ENCODE measurements at regions not wholly inside any gene's neighbourhood (a gene's known extent, or its start where the extent isn't known, plus 50 kb on each side); places are given as distances from the start of the nearest gene placed in this dataset.

DNA sequence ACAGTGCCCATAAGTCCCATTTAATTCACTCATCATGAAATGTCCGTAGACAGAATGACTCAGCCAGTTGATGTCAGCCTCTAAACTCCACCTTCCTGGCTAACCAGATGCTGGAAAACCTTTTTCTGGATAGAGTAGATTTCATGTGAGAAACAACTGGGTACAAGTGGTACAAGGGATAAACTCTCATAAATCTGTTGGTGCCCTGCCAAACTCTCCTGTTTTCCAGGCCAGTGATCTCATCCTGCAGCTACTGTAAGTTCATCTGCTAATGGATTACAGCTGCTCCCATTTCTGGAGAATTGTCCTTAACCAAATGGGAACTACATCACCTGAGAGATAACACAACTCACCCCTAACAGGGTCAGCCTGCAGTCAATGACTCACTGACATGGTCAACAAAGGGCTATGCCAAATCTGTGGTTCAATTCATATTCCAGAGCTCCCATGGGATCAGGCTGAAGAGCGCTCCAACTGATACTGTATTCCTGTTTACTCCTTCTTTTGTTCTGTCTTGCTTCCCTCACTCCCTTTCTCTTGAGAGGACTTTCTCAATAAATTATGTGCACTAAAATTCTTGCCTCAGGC lies 210.1 kb upstream of the HDDC2 start:
- TF ChIP-seq POLR2A (IDR thresholded peaks at IDR 0.05), result no peak
- TF ChIP-seq, protein P1, sequence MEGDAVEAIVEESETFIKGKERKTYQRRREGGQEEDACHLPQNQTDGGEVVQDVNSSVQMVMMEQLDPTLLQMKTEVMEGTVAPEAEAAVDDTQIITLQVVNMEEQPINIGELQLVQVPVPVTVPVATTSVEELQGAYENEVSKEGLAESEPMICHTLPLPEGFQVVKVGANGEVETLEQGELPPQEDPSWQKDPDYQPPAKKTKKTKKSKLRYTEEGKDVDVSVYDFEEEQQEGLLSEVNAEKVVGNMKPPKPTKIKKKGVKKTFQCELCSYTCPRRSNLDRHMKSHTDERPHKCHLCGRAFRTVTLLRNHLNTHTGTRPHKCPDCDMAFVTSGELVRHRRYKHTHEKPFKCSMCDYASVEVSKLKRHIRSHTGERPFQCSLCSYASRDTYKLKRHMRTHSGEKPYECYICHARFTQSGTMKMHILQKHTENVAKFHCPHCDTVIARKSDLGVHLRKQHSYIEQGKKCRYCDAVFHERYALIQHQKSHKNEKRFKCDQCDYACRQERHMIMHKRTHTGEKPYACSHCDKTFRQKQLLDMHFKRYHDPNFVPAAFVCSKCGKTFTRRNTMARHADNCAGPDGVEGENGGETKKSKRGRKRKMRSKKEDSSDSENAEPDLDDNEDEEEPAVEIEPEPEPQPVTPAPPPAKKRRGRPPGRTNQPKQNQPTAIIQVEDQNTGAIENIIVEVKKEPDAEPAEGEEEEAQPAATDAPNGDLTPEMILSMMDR (IDR thresholded peaks at IDR 0.05), result no peak

Data from lower leg skin (tissue), 3 donors.